ENCODE measurements at regions not wholly inside any gene's neighbourhood (a gene's known extent, or its start where the extent isn't known, plus 50 kb on each side); places are given as distances from the start of the nearest gene placed in this dataset.

DNA sequence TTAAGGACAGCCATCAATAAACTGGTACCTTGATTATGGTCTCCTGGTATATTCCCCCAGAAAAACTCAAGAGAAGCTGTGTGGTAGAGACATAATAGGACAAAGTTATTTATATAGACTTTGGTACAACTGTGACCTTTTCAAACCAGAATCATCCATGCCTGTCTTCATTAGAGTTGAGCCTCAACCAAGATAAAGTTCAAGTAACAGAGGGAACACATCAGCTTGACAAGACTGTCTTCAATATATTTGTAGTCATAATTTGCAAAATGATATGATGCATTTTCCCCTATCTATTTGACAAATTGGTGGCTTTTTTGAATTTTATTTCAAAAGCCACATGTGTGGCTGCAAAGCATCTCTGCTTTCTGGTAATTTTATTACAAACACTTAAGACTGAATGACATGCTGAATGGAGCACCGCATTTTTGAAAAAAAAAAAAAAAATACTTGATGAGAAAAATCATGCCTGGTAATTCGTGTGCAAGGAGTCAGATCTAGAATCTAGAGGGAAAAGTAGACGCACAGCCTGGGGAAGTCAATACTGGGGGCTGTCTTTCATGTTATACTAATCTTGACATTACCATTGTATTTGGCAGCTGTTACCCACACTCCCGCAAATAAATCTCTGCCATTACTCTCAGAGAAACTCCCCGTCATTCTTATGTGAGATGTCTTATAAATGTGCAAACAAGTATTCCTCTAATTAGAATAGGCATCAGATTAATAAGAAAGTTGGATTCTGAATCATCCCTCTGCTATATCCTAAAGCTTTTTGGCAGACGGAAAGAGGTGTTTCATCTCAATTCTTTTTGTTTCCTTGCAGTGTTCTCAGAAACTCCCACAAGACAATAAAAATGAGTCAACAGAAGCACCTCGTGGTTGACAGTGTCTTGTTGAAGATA is 554.8 kb upstream of the CBLB start:
- no peak for TF ChIP-seq CTCF (IDR thresholded peaks at IDR 0.05; ENCODE audit: poor library complexity)
- TF ChIP-seq EZH2phosphoT487 (IDR thresholded peaks at IDR 0.05; ENCODE audit: low read depth, severe bottlenecking, unreplicated experiment): no peak
- no peak for TF ChIP-seq EZH2 (IDR thresholded peaks at IDR 0.05; ENCODE audit: borderline replicate concordance)
- Histone ChIP-seq H4K20me1 (ENCODE audit: insufficient read depth, poor library complexity, severe bottlenecking) (no peaks in the 10 kb centered on the region), H3K4me3 (no peak overlapping the region), H3K4me2 (no peak overlapping the region), H3K27ac (no peak overlapping the region), H3K9me2 (replicated peaks; ENCODE audit: insufficient read depth) (no peaks in the 10 kb centered on the region), H2AFZ (no peak overlapping the region), H3K27me3 (no peaks in the 10 kb centered on the region), H3K4me1 (ENCODE audit: insufficient read depth) (no peaks in the 10 kb centered on the region), H3K36me3 (replicated peaks; ENCODE audit: insufficient read depth, low read depth) (no peaks in the 10 kb centered on the region), H3K9me3 (ENCODE audit: low read depth) (no peaks in the 10 kb centered on the region), H3K79me2 (no peaks in the 10 kb centered on the region)
- DNase-seq (ENCODE audit: low spot score): no peak
- WGBS (ENCODE audit: low lambda C conversion rate, missing lambda C conversion rate): 70% methylated on average over 7 of the region's 7 CpGs

DNA sequence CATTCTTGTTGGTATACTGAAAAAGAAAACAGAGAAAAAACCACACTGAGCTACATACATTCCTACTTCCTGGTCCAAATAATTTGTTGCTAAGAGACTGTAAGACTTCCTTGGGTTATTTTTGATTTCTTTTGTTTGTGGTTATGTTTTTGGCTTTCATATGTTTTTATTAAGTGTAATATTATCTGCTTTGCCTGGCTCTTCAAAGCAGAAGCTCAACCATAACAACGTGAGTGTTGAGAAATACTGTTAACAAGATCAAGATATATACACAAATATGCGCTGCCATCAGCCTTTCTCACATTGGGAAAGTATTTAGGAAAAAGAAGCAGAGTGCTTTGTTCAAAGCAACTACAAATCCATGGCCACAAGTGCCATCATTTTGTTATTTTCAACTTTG is 556.2 kb upstream of the CBLB start:
- Histone ChIP-seq H3K9me3 (ENCODE audit: low read depth) (no peaks in the 10 kb centered on the region), H3K4me2 (no peak overlapping the region)

GRCh38 chr3:106425916-106426315 is 557.1 kb upstream of the CBLB start:
- no peaks in the 10 kb centered on the region for H4K20me1 ChIP-seq (ENCODE audit: insufficient read depth, poor library complexity, severe bottlenecking)
- H3K4me2 ChIP-seq: no peak overlapping the region
- no peaks in the 10 kb centered on the region for H3K36me3 ChIP-seq (replicated peaks; ENCODE audit: insufficient read depth, low read depth)
- H3K27me3 ChIP-seq: no peaks in the 10 kb centered on the region
- no peak overlapping the region for H3K4me3 ChIP-seq
- no peaks in the 10 kb centered on the region for H3K4me1 ChIP-seq (ENCODE audit: insufficient read depth)
- 69% methylated on average over 2 of the region's 2 CpGs for WGBS (ENCODE audit: low lambda C conversion rate, missing lambda C conversion rate)
- H2AFZ ChIP-seq: no peak overlapping the region
- H3K9me3 ChIP-seq (ENCODE audit: low read depth): no peaks in the 10 kb centered on the region
- TF ChIP-seq CTCF (IDR thresholded peaks at IDR 0.05; ENCODE audit: poor library complexity) (no peak), EZH2 (IDR thresholded peaks at IDR 0.05; ENCODE audit: borderline replicate concordance) (no peak), EZH2phosphoT487 (IDR thresholded peaks at IDR 0.05; ENCODE audit: low read depth, severe bottlenecking, unreplicated experiment) (no peak)
- no peaks in the 10 kb centered on the region for H3K79me2 ChIP-seq
- H3K9me2 ChIP-seq (replicated peaks; ENCODE audit: insufficient read depth): no peaks in the 10 kb centered on the region
- DNase-seq (ENCODE audit: low spot score): no peak
- no peak overlapping the region for H3K27ac ChIP-seq

More for the DNA sequence above, 556.2 kb upstream of the CBLB start:
- H3K36me3 ChIP-seq (replicated peaks; ENCODE audit: insufficient read depth, low read depth): no peaks in the 10 kb centered on the region
- H3K9me2 ChIP-seq (replicated peaks; ENCODE audit: insufficient read depth): no peaks in the 10 kb centered on the region
- H4K20me1 ChIP-seq (ENCODE audit: insufficient read depth, poor library complexity, severe bottlenecking): no peaks in the 10 kb centered on the region
- H3K27me3 ChIP-seq: no peaks in the 10 kb centered on the region
- WGBS (ENCODE audit: low lambda C conversion rate, missing lambda C conversion rate): 43% methylated on average over 2 of the region's 2 CpGs
- H3K4me3 ChIP-seq: no peak overlapping the region
- no peak overlapping the region for H3K27ac ChIP-seq
- no peak for TF ChIP-seq EZH2 (IDR thresholded peaks at IDR 0.05; ENCODE audit: borderline replicate concordance)
- no peak for TF ChIP-seq CTCF (IDR thresholded peaks at IDR 0.05; ENCODE audit: poor library complexity)
- no peak for TF ChIP-seq EZH2phosphoT487 (IDR thresholded peaks at IDR 0.05; ENCODE audit: low read depth, severe bottlenecking, unreplicated experiment)
- H3K4me1 ChIP-seq (ENCODE audit: insufficient read depth): no peaks in the 10 kb centered on the region
- no peaks in the 10 kb centered on the region for H3K79me2 ChIP-seq
- H2AFZ ChIP-seq: no peak overlapping the region
- no peak for DNase-seq (ENCODE audit: low spot score)
